ENCODE measurements at regions not wholly inside any gene's neighbourhood (a gene's known extent, or its start where the extent isn't known, plus 50 kb on each side); places are given as distances from the start of the nearest gene placed in this dataset.

GRCh38 chr4:53783208-53783859, 192.0 kb upstream of the LNX1 start:
- TF ChIP-seq CTCF (IDR thresholded peaks at IDR 0.05 in 2 of 3, conservative IDR thresholded peaks at IDR 0.05 in 1 of 3; ENCODE audit: borderline replicate concordance in 1 of 3, insufficient read depth in 1 of 3, low read depth in 2 of 3, low read length in 2 of 3) (no peak), POLR2AphosphoS5 (IDR thresholded peaks at IDR 0.05; ENCODE audit: low read depth, low read length) (no peak), POLR2A (IDR thresholded peaks at IDR 0.05; ENCODE audit: borderline replicate concordance, extremely low read depth, insufficient read depth, insufficient read length) (no peak), MAX (IDR thresholded peaks at IDR 0.05) (no peak), CEBPB (IDR thresholded peaks at IDR 0.05; ENCODE audit: low read depth) (no peak), ELF1 (IDR thresholded peaks at IDR 0.05; ENCODE audit: borderline replicate concordance, low read depth) (no peak), EZH2 (IDR thresholded peaks at IDR 0.05) (no peak), SIN3A (IDR thresholded peaks at IDR 0.05; ENCODE audit: low read depth) (no peak), ZNF274 (IDR thresholded peaks at IDR 0.05; ENCODE audit: low read depth, low read length) (no peak), RAD21 (IDR thresholded peaks at IDR 0.05; ENCODE audit: low read depth) (no peak), EZH2phosphoT487 (IDR thresholded peaks at IDR 0.05; ENCODE audit: borderline replicate concordance) (no peak)

All from HCT116 (cell line).